Glutamatergic neuron (in vitro differentiated cells): ENCODE measurements at regions not wholly inside any gene's neighbourhood (a gene's known extent, or its start where the extent isn't known, plus 50 kb on each side); places are given as distances from the start of the nearest gene placed in this dataset.

ENCODE experiments used
- DNase-seq: peaks from one replicate; pipeline ENCODE4 v3.0.0; 2022
- H3K27ac Mint-ChIP-seq: one replicate; pipeline ENCODE4 v1.8.0; 2020; ENCODE audit warnings: mild to moderate bottlenecking, mixed read lengths, inconsistent platforms; ENCODE audit not compliant: unreplicated experiment
- H3K27me3 Mint-ChIP-seq: one replicate; pipeline ENCODE4 v1.8.0; 2020; ENCODE audit warnings: mild to moderate bottlenecking, moderate library complexity, mixed read lengths, inconsistent platforms; ENCODE audit not compliant: unreplicated experiment
- H3K36me3 Mint-ChIP-seq: one replicate; pipeline ENCODE4 v1.8.0; 2020; ENCODE audit warnings: mild to moderate bottlenecking, mixed read lengths, inconsistent platforms; ENCODE audit not compliant: unreplicated experiment
- H3K4me1 Mint-ChIP-seq: one replicate; pipeline ENCODE4 v1.8.0; 2020; ENCODE audit warnings: mild to moderate bottlenecking, low read depth, mixed read lengths, inconsistent platforms; ENCODE audit not compliant: unreplicated experiment
- H3K4me3 Mint-ChIP-seq: one replicate; pipeline ENCODE4 v1.8.0; 2020; ENCODE audit warnings: mild to moderate bottlenecking, mixed read lengths, inconsistent platforms; ENCODE audit not compliant: unreplicated experiment
- H3K9me3 Mint-ChIP-seq: one replicate; pipeline ENCODE4 v1.8.0; 2020; ENCODE audit warnings: mild to moderate bottlenecking, moderate library complexity, mixed read lengths, inconsistent platforms; ENCODE audit not compliant: unreplicated experiment
- TF ChIP-seq, protein P1 (sequence below): fragments of 200-600 bp; sonication (generic); IDR thresholded peaks from one replicate; pipeline ENCODE4 v1.5.0; 2021; ENCODE audit not compliant: partially characterized antibody, unreplicated experiment

DNA sequence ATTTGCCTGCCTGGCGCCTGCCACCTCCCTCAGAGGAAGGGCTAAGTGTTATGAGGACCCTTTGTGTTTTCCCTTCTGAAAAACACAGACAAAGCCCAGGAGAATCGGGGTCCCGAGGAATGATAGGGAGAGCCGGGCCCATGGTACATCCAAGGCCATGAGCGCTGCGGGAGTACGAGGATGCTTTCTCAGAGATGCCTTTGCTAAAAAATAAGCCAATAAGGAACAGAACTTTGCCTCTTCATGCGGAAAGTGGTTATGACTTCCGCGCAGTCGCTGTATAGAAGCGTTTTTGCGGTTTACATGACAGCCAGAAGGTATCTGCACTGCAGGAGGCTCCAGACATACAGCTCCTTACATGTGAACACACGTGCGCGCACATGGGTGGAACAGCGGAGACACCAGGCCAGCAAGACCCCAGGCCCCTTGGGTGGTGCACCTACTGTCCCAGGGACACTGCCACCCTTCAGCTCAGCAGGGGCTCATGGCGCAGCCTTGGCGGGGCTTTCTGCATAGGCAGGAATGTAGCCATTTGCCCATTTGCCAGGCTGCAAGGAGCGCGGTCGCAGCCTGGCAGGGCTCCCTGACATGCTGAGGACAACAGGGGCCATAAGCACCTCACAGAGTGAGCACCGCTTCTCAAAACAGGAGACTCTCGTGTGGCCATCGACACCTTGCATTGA is 252.4 kb upstream of the SALL3 start:
- Mint-ChIP-seq H3K27me3 (no peaks in the 10 kb centered on the region), H3K4me1 (no peaks in the 10 kb centered on the region), H3K4me3 (no peak overlapping the region), H3K36me3 (peaks cover 4% of the 10 kb centered on the region), H3K27ac (no peak overlapping the region), H3K9me3 (peaks cover 4% of the 10 kb centered on the region)
- TF ChIP-seq, protein P1, sequence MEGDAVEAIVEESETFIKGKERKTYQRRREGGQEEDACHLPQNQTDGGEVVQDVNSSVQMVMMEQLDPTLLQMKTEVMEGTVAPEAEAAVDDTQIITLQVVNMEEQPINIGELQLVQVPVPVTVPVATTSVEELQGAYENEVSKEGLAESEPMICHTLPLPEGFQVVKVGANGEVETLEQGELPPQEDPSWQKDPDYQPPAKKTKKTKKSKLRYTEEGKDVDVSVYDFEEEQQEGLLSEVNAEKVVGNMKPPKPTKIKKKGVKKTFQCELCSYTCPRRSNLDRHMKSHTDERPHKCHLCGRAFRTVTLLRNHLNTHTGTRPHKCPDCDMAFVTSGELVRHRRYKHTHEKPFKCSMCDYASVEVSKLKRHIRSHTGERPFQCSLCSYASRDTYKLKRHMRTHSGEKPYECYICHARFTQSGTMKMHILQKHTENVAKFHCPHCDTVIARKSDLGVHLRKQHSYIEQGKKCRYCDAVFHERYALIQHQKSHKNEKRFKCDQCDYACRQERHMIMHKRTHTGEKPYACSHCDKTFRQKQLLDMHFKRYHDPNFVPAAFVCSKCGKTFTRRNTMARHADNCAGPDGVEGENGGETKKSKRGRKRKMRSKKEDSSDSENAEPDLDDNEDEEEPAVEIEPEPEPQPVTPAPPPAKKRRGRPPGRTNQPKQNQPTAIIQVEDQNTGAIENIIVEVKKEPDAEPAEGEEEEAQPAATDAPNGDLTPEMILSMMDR, result no peak
- DNase-seq, result no peak

DNA sequence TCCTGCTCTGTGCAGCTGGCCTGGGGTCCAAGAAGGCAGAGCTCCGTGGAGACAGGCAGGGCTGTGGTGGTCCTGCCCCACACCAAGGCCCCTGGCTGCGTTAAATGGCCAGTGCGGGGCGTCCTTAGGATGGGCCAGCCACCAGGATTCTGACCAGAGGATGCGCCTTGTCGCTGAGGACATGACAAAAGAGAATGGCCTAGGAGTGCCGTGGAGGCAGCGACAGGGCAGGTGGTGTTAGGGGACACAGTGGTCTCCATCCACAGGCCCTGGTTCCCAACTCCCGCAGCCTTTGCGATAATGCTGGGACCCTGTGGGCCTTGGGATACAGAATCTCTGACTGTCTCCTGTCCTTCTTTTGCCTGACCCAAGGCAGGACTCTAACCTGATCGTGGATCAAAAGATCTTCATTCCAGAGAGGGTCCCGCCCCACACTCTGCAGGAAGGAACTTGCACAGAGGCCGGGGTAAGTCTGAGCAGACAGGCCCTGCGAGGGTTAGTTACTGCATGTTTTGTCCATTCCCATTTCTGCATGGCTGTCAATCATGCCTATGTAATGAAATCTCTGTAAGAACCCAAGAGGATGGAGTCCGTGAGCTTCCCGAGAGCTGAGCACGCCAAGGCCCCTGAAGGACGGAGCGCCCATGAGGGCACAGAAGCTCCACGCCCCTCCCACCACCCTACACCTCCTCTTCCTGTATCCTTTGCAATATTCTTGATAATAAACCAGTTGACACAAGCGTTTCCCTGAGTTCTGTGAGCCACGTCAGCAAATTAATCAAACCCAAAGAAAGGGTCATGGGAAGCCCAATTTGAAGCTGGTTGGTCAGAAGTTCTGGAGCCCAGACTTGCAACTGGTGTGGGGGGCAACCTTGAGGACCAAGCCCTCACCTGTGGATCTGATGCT is 251.5 kb upstream of the SALL3 start:
- Mint-ChIP-seq H3K27ac (no peak overlapping the region), H3K9me3 (peaks cover 4% of the 10 kb centered on the region), H3K27me3 (no peaks in the 10 kb centered on the region), H3K4me1 (no peaks in the 10 kb centered on the region), H3K36me3 (peaks cover 4% of the 10 kb centered on the region), H3K4me3 (no peak overlapping the region)
- DNase-seq, result no peak
- TF ChIP-seq, protein P1, result no peak

DNA sequence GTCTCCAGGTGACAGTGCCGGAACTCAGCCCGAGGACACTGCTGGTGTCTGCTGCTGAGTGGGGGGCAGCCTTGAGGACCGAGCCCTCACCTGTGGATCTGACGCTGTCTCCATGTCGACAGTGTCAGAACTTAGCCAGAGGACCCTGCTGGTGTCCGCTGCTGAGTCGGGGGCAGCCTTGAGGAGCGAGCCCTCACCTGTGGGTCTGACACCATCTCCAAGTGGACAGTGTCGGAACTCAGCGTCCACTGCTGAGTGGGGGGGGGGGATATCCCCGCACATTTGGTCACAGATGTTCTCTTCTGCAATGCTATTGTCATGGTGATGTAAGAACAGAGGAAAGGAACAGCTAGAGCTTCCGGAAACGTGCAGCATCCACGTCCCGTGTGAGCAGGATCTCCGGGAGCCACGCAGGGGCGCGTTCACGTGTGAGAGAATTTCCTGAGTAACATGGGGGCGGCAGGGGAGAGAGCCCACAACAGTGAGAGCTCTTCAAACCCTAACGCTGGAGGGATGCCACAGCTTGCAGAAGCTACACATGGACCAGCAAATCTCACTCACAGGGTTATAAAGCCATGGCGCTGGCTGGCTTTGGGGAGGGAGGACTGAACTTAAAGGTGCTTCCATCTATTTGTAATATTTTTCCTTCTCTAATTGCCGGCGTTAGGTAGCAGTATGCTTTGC is 250.7 kb upstream of the SALL3 start:
- no peak overlapping the region for H3K4me3 Mint-ChIP-seq
- peaks cover 4% of the 10 kb centered on the region for H3K36me3 Mint-ChIP-seq
- H3K4me1 Mint-ChIP-seq, result peaks cover 4% of the 10 kb centered on the region
- H3K27ac Mint-ChIP-seq, result no peak overlapping the region
- DNase-seq, result no peak
- H3K9me3 Mint-ChIP-seq, result peaks cover 3% of the 10 kb centered on the region
- TF ChIP-seq, protein P1, result no peak
- H3K27me3 Mint-ChIP-seq, result no peaks in the 10 kb centered on the region

DNA sequence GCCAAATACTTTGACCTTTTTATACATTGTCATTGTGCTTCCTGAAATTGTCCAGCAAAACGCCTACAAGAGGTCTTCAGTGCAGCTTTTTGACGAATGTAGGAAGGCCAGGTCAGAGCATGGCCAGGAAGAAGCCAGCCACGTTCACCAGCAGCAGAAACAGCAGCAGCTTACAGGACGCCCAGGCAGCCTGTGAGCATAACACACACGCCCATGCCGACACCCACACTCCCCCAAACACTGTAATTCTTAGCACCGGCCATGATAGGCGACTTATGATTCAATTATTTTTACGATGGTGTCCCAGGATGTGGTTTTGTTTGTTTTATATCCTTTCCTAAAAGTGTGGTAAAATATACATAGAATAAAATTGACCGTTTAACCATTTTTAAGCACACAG is 249.1 kb upstream of the SALL3 start:
- no peak for DNase-seq
- TF ChIP-seq, protein P1, result no peak
- Mint-ChIP-seq H3K9me3 (peaks cover 3% of the 10 kb centered on the region), H3K36me3 (peaks cover 4% of the 10 kb centered on the region), H3K4me1 (peaks cover 4% of the 10 kb centered on the region), H3K4me3 (no peak overlapping the region), H3K27ac (no peak overlapping the region), H3K27me3 (no peaks in the 10 kb centered on the region)
